SU-DHL-6 (cell line): ENCODE measurements at regions not wholly inside any gene's neighbourhood (a gene's known extent, or its start where the extent isn't known, plus 50 kb on each side); places are given as distances from the start of the nearest gene placed in this dataset.

Experiments
- H2AFZ ChIP-seq: fragments of 200-600 bp; sonication (generic); 2 replicates; pipeline ENCODE4 v1.6.1; 2014; ENCODE audit warnings: low read depth, mild to moderate bottlenecking, moderate library complexity, mixed read lengths, antibody characterized with exemption, low read length; ENCODE audit not compliant: severe bottlenecking
- H3F3A ChIP-seq: fragments of 200-600 bp; shearing (Covaris generic); 2 replicates; pipeline ENCODE4 v1.6.0; 2016; ENCODE audit warnings: antibody characterized with exemption, mild to moderate bottlenecking; ENCODE audit not compliant: insufficient read depth
- H3K27ac ChIP-seq: fragments of 200-600 bp; sonication (generic); 2 replicates; pipeline ENCODE4 v1.5.1; 2016; ENCODE audit warnings: low read depth, mild to moderate bottlenecking, low read length, moderate library complexity, mixed read lengths
- H3K27me3 ChIP-seq: fragments of 200-600 bp; sonication (generic), shearing (Covaris generic); 2 replicates; pipeline ENCODE4 v1.6.0; 2014; ENCODE audit warnings: mild to moderate bottlenecking, low read length
- H3K36me3 ChIP-seq: fragments of 200-600 bp; sonication (generic); 2 replicates; pipeline ENCODE4 v1.6.1; 2014; ENCODE audit warnings: mild to moderate bottlenecking, low read length, mixed read lengths
- H3K4me2 ChIP-seq: fragments of 300-600, 200-600 bp; shearing (Covaris generic), sonication (generic); 2 replicates; pipeline ENCODE4 v1.6.0; 2014; ENCODE audit warnings: low read length, low read depth, mild to moderate bottlenecking; ENCODE audit not compliant: poor library complexity, severe bottlenecking
- H3K4me3 ChIP-seq: fragments of 200-600 bp; sonication (generic); 2 replicates; pipeline ENCODE4 v1.5.1; 2014; ENCODE audit warnings: antibody characterized with exemption, low read length, mild to moderate bottlenecking, mixed read lengths; ENCODE audit not compliant: insufficient read depth, poor library complexity, severe bottlenecking
- H3K79me2 ChIP-seq: fragments of 200-600 bp; sonication (generic); 2 replicates; pipeline ENCODE4 v1.6.1; 2014; ENCODE audit warnings: mild to moderate bottlenecking, low read length, moderate library complexity; ENCODE audit not compliant: insufficient read depth
- H3K9ac ChIP-seq: fragments of 200-600 bp; sonication (generic); 2 replicates; pipeline ENCODE4 v1.7.0; 2014; ENCODE audit warnings: mild to moderate bottlenecking, low read length
- H3K9me2 ChIP-seq: fragments of 200-600 bp; sonication (generic); replicated peaks from 2 replicates; pipeline ENCODE4 v1.6.1; 2014; ENCODE audit warnings: low read length; ENCODE audit not compliant: insufficient read depth
- H3K9me3 ChIP-seq: fragments of 200-600 bp; sonication (generic); 2 replicates; pipeline ENCODE4 v1.6.1; 2014; ENCODE audit warnings: low read length, mixed read lengths; ENCODE audit not compliant: insufficient read depth
- H4K20me1 ChIP-seq: fragments of 200-600 bp; sonication (generic); 2 replicates; pipeline ENCODE4 v1.6.1; 2014; ENCODE audit warnings: low read depth, mild to moderate bottlenecking, antibody characterized with exemption, low read length, moderate library complexity, mixed read lengths
- CTCF ChIP-seq: fragments of 200-600 bp; sonication (generic); IDR thresholded peaks from one replicate; pipeline ENCODE4 v1.5.1; 2017; ENCODE audit warnings: antibody characterized with exemption, mild to moderate bottlenecking, low read length, moderate library complexity; ENCODE audit not compliant: insufficient read depth, poor library complexity, severe bottlenecking
- EZH2phosphoT487 ChIP-seq: fragments of 200-600 bp; sonication (generic), shearing (Covaris generic); conservative IDR thresholded peaks from 2 replicates; pipeline ENCODE4 v1.6.1; 2018; ENCODE audit warnings: mild to moderate bottlenecking, antibody characterized with exemption, low read length, moderate library complexity, mixed read lengths

GRCh38 chr3:109918740-109919139, 581.4 kb upstream of the DPPA4 start:
- no peaks in the 10 kb centered on the region for H4K20me1 ChIP-seq
- no peaks in the 10 kb centered on the region for H3K27me3 ChIP-seq
- no peak overlapping the region for H3K4me3 ChIP-seq
- no peaks in the 10 kb centered on the region for H3F3A ChIP-seq
- TF ChIP-seq CTCF (no peak), EZH2phosphoT487 (no peak)
- no peaks in the 10 kb centered on the region for H3K36me3 ChIP-seq
- no peak overlapping the region for H2AFZ ChIP-seq
- no peaks in the 10 kb centered on the region for H3K79me2 ChIP-seq
- no peak overlapping the region for H3K27ac ChIP-seq
- H3K9me3 ChIP-seq: no peaks in the 10 kb centered on the region
- H3K9me2 ChIP-seq: no peaks in the 10 kb centered on the region
- H3K4me2 ChIP-seq: no peak overlapping the region
- no peak overlapping the region for H3K9ac ChIP-seq

- Histone ChIP-seq H3K4me2 (no peak overlapping the region), H3F3A (no peaks in the 10 kb centered on the region), H3K79me2 (no peaks in the 10 kb centered on the region), H3K4me3 (no peak overlapping the region), H3K27ac (no peak overlapping the region), H3K9me2 (no peaks in the 10 kb centered on the region), H3K36me3 (no peaks in the 10 kb centered on the region), H3K9ac (no peak overlapping the region), H4K20me1 (no peaks in the 10 kb centered on the region), H2AFZ (no peak overlapping the region), H3K9me3 (no peaks in the 10 kb centered on the region), H3K27me3 (no peaks in the 10 kb centered on the region)
- TF ChIP-seq CTCF (no peak), EZH2phosphoT487 (no peak)
These were observed 583.4 kb upstream of the DPPA4 start for GRCh38 chr3:109920749-109921148.

DNA sequence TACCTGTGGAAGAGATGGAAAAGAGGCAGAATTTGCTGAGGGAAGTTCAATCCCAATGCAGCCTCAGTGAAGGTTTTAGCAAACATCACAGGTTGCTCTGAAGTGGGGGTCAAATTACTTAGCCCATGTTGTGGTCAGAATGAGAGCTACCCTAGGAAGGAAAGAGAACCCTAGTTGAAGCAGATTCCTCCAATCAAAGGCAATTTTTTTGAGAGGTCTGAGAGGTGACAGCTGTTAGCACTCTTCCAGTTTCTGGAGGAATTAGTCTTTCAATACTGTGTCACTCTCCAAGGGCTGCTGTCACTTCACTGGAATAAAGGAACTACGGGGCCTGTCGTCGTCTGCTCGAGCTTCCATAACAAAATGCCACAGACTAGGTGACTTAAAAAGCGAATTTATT, 584.2 kb upstream of the DPPA4 start:
- Histone ChIP-seq H3K9me3 (no peaks in the 10 kb centered on the region), H3K9me2 (no peaks in the 10 kb centered on the region), H3K9ac (no peak overlapping the region), H3K36me3 (no peaks in the 10 kb centered on the region), H4K20me1 (no peaks in the 10 kb centered on the region), H2AFZ (no peak overlapping the region), H3K4me3 (no peak overlapping the region), H3F3A (no peaks in the 10 kb centered on the region), H3K27me3 (no peaks in the 10 kb centered on the region), H3K27ac (no peak overlapping the region), H3K4me2 (no peak overlapping the region), H3K79me2 (no peaks in the 10 kb centered on the region)
- TF ChIP-seq EZH2phosphoT487 (no peak), CTCF (no peak)

DNA sequence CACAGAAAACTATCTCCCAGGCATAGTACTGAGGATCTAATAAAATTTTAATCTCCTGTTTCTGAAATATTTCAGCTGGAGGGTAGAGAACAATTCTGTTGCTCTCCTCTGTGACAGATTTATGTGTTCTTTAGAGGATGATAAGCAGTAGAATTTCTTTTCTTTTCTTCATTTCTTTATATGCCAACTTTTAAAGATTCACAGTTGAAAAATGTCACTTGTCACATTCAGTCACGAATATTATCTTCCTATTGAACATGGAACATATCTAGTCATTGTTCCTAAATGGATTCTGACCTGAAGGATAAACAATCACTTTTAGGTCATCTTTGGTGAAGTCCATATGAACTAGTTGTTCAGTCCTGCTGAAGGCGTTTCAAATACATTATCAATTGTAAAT, 585.5 kb upstream of the DPPA4 start:
- no peaks in the 10 kb centered on the region for H3F3A ChIP-seq
- no peaks in the 10 kb centered on the region for H3K9me2 ChIP-seq
- H3K4me2 ChIP-seq: no peak overlapping the region
- no peaks in the 10 kb centered on the region for H3K9me3 ChIP-seq
- H3K79me2 ChIP-seq: no peaks in the 10 kb centered on the region
- H3K36me3 ChIP-seq: no peaks in the 10 kb centered on the region
- H4K20me1 ChIP-seq: no peaks in the 10 kb centered on the region
- H3K27me3 ChIP-seq: no peaks in the 10 kb centered on the region
- H3K9ac ChIP-seq: no peak overlapping the region
- no peak overlapping the region for H2AFZ ChIP-seq
- no peak overlapping the region for H3K4me3 ChIP-seq
- TF ChIP-seq EZH2phosphoT487 (no peak), CTCF (no peak)
- no peak overlapping the region for H3K27ac ChIP-seq
